ENCODE measurements at regions not wholly inside any gene's neighbourhood (a gene's known extent, or its start where the extent isn't known, plus 50 kb on each side); places are given as distances from the start of the nearest gene placed in this dataset.

DNA sequence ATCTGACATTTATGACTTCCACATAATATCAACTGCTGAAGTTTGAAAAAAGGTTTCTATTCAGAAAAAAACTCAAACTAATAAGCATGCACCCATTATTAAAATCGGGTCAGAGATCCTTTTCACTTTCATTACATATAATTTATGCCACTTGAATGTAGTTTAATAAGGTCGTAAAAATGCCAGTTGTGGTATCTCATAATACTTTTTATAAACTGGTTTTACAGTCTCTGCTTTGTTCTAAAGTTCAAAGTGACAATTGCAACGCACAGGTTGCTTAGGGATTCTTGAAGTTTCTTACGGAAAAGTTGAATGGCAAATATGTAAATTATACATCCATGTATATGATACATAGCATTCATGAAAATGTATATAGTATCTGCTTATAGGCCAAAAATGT, 229.4 kb upstream of the CEP162 start (continued):
- TF ChIP-seq CTCF (conservative IDR thresholded peaks at IDR 0.05; ENCODE audit: low read depth in 2 of 2) (no peak), ZNF114 (CRISPR knock-in tag; IDR thresholded peaks at IDR 0.05) (no peak), NANOG (IDR thresholded peaks at IDR 0.05; ENCODE audit: borderline replicate concordance) (no peak), ETS1 (IDR thresholded peaks at IDR 0.05) (no peak), CREB1 (CRISPR knock-in tag; IDR thresholded peaks at IDR 0.05; ENCODE audit: low read depth) (no peak), EZH2 (IDR thresholded peaks at IDR 0.05; ENCODE audit: low read depth, unreplicated experiment) (no peak), POLR2AphosphoS5 (IDR thresholded peaks at IDR 0.05; ENCODE audit: low read depth) (no peak), ZNF331 (CRISPR knock-in tag; IDR thresholded peaks at IDR 0.05; ENCODE audit: low read depth) (no peak)

GRCh38 chr6:84455511-84456029, 228.1 kb upstream of the CEP162 start:
- Mint-ChIP-seq H3K27me3 (ENCODE audit: insufficient read depth, low read depth, poor library complexity) (peaks cover 4% of the 10 kb centered on the region), H3K9me3 (no peaks in the 10 kb centered on the region), H3K27ac (no peak overlapping the region), H3K4me1 (no peaks in the 10 kb centered on the region), H3K36me3 (ENCODE audit: low read depth) (no peaks in the 10 kb centered on the region), H3K4me3 (no peak overlapping the region)
- no peak overlapping the region for H3K4me2 ChIP-seq
- DNase-seq (ENCODE audit: low spot score) (no peak), ATAC-seq (no peak)
- no peak overlapping the region for H3K4me3 ChIP-seq
- H3K79me2 ChIP-seq (replicated peaks; ENCODE audit: insufficient read depth): no peaks in the 10 kb centered on the region
- H3K27ac ChIP-seq (ENCODE audit: low read depth): no peak overlapping the region
- H3K27me3 ChIP-seq (ENCODE audit: insufficient read depth): no peaks in the 10 kb centered on the region
- H2AFZ ChIP-seq: no peak overlapping the region
- no peaks in the 10 kb centered on the region for H4K20me1 ChIP-seq (replicated peaks; ENCODE audit: insufficient read depth)
- H3K4me1 ChIP-seq (ENCODE audit: insufficient read depth): no peaks in the 10 kb centered on the region
- H3K9me2 ChIP-seq (ENCODE audit: insufficient read depth): no peaks in the 10 kb centered on the region
- H3F3A ChIP-seq (replicated peaks; ENCODE audit: low read depth): no peaks in the 10 kb centered on the region
- no peaks in the 10 kb centered on the region for H3K36me3 ChIP-seq (ENCODE audit: insufficient read depth)
- TF ChIP-seq ZNF331 (CRISPR knock-in tag; IDR thresholded peaks at IDR 0.05; ENCODE audit: low read depth) (no peak), ZNF114 (CRISPR knock-in tag; IDR thresholded peaks at IDR 0.05) (no peak), CTCF (conservative IDR thresholded peaks at IDR 0.05; ENCODE audit: low read depth in 2 of 2) (no peak), NANOG (IDR thresholded peaks at IDR 0.05; ENCODE audit: borderline replicate concordance) (no peak), REST (IDR thresholded peaks at IDR 0.05; ENCODE audit: unreplicated experiment) (no peak), EZH2 (IDR thresholded peaks at IDR 0.05; ENCODE audit: low read depth, unreplicated experiment) (no peak), POLR2AphosphoS5 (IDR thresholded peaks at IDR 0.05; ENCODE audit: low read depth) (no peak)
